HEK293 (cell line): ENCODE measurements at regions not wholly inside any gene's neighbourhood (a gene's known extent, or its start where the extent isn't known, plus 50 kb on each side); places are given as distances from the start of the nearest gene placed in this dataset.

ENCODE experiments used
- CTCF ChIA-PET: fragments of 350-600 bp; formaldehyde crosslinking; extraction: SDS; loops from one replicate; lab custom pipeline; 2021; ENCODE audit warnings: antibody characterized with exemption; lab: Yijun Ruan, JAX
- POLR2A ChIA-PET: fragments of 300-600 bp; formaldehyde crosslinking; extraction: SDS; loops from one replicate; lab custom pipeline; 2020; ENCODE audit warnings: antibody characterized with exemption, inconsistent platforms; lab: Yijun Ruan, JAX
- H3K27ac ChIP-seq: fragments of 200-500 bp; sonication (Bioruptor generic); 2 replicates; pipeline ENCODE4 v1.5.1; 2014; ENCODE audit warnings: low read depth, low read length, control low read depth, inconsistent platforms; ENCODE audit errors: extremely low read depth
- H3K36me3 ChIP-seq, 2 experiments: fragments of 200-500 bp in 1 of 2; sonication (Bioruptor generic) in 1 of 2; 1 replicate in 1 of 2; 2 replicates in 1 of 2; pipeline ENCODE4 v1.5.1; 2014 to 2017; ENCODE audit warnings: inconsistent platforms in 2 of 2, low read length in 2 of 2; ENCODE audit not compliant: control insufficient read depth in 2 of 2, insufficient read depth in 1 of 2
- H3K4me1 ChIP-seq: fragments of 200-500 bp; sonication (Bioruptor generic); 2 replicates; pipeline ENCODE4 v1.5.1; 2014; ENCODE audit warnings: mild to moderate bottlenecking, low read length, inconsistent platforms; ENCODE audit not compliant: control insufficient read depth, insufficient read depth
- H3K4me3 ChIP-seq: 2 replicates; pipeline ENCODE4 v1.5.1; 2011; ENCODE audit warnings: low read depth, mild to moderate bottlenecking, control low read depth, low read length, moderate library complexity
- H3K9me3 ChIP-seq: fragments of 200-500 bp; sonication (Bioruptor generic); 2 replicates; pipeline ENCODE4 v1.5.1; 2014; ENCODE audit warnings: low read depth, low read length, inconsistent platforms; ENCODE audit not compliant: control insufficient read depth, insufficient read depth
- EGR2 ChIP-seq: fragments of 450-650 bp; formaldehyde crosslinking; IDR thresholded peaks from 2 replicates; pipeline ENCODE4 v1.5.1; 2016; ENCODE audit warnings: low read depth, missing biosample characterization, missing genetic modification characterization
- KLF9 ChIP-seq: fragments of 450-650 bp; formaldehyde crosslinking; IDR thresholded peaks from 2 replicates; pipeline ENCODE4 v1.5.1; 2016; ENCODE audit warnings: missing biosample characterization, missing genetic modification characterization, low read depth
- WT1 ChIP-seq: fragments of 450-650 bp; formaldehyde crosslinking; IDR thresholded peaks from 2 replicates; pipeline ENCODE4 v1.5.1; 2016; ENCODE audit warnings: missing biosample characterization, missing genetic modification characterization
- ZBTB7A ChIP-seq: fragments of 450-650 bp; formaldehyde crosslinking; IDR thresholded peaks from 2 replicates; pipeline ENCODE4 v1.5.1; 2016; ENCODE audit warnings: low read depth, missing biosample characterization, missing genetic modification characterization
- ZNF114 ChIP-seq: fragments of 450-650 bp; formaldehyde crosslinking; IDR thresholded peaks from 2 replicates; pipeline ENCODE4 v1.5.0; 2017; ENCODE audit warnings: missing biosample characterization, missing genetic modification characterization
- ZNF274 ChIP-seq, 2 experiments: fragments of 200-500 bp in 1 of 2; fragments of 450-650 bp in 1 of 2; sonication (Bioruptor generic) in 1 of 2; formaldehyde crosslinking in 1 of 2; IDR thresholded peaks; 2 replicates each; pipeline versions ENCODE4 v1.5.1 to v1.6.1; 2014 to 2016; ENCODE audit warnings: borderline replicate concordance in 1 of 2, inconsistent platforms in 1 of 2, low read length in 1 of 2, missing biosample characterization in 1 of 2, missing genetic modification characterization in 1 of 2
- ZNF302 ChIP-seq: fragments of 450-650 bp; formaldehyde crosslinking; IDR thresholded peaks from 2 replicates; pipeline ENCODE4 v1.5.1; 2016; ENCODE audit warnings: missing biosample characterization, missing genetic modification characterization, low read depth
- ZNF366 ChIP-seq: fragments of 450-650 bp; formaldehyde crosslinking; conservative IDR thresholded peaks from 2 replicates; pipeline ENCODE4 v1.5.1; 2016; ENCODE audit warnings: missing biosample characterization, missing genetic modification characterization
- ZNF416 ChIP-seq: fragments of 450-650 bp; formaldehyde crosslinking; IDR thresholded peaks from 2 replicates; pipeline ENCODE4 v1.5.1; 2016; ENCODE audit warnings: missing biosample characterization, missing genetic modification characterization
- ZNF521 ChIP-seq: fragments of 450-650 bp; formaldehyde crosslinking; IDR thresholded peaks from 2 replicates; pipeline ENCODE4 v1.5.1; 2017; ENCODE audit warnings: missing biosample characterization, mild to moderate bottlenecking, missing genetic modification characterization
- ZNF621 ChIP-seq: fragments of 450-650 bp; formaldehyde crosslinking; IDR thresholded peaks from 2 replicates; pipeline ENCODE4 v1.5.1; 2017; ENCODE audit warnings: missing biosample characterization, missing genetic modification characterization
- ZNF629 ChIP-seq: fragments of 450-650 bp; formaldehyde crosslinking; IDR thresholded peaks from 2 replicates; pipeline ENCODE4 v1.5.1; 2017; ENCODE audit warnings: missing biosample characterization, missing genetic modification characterization
- ZNF645 ChIP-seq: fragments of 450-650 bp; formaldehyde crosslinking; IDR thresholded peaks from 2 replicates; pipeline ENCODE4; 2016; ENCODE audit warnings: missing biosample characterization, missing genetic modification characterization
- ZNF660 ChIP-seq: fragments of 450-650 bp; IDR thresholded peaks from 2 replicates; pipeline ENCODE4 v1.5.1; 2018; ENCODE audit warnings: missing biosample characterization, mild to moderate bottlenecking, missing genetic modification characterization
- ZNF692 ChIP-seq: fragments of 450-650 bp; formaldehyde crosslinking; IDR thresholded peaks from 2 replicates; pipeline ENCODE4 v1.5.1; 2016; ENCODE audit warnings: missing biosample characterization, missing genetic modification characterization
- TF ChIP-seq, protein P1 (sequence below): fragments of 450-650 bp; formaldehyde crosslinking; optimal IDR thresholded peaks from 2 replicates; pipeline ENCODE3; 2016; ENCODE audit warnings: missing biosample characterization, mild to moderate bottlenecking, missing genetic modification characterization
- TF ChIP-seq, protein P2 (sequence below): fragments of 450-650 bp; formaldehyde crosslinking; IDR thresholded peaks from 2 replicates; pipeline ENCODE4 v1.5.1; 2016; ENCODE audit warnings: missing biosample characterization, missing genetic modification characterization, borderline replicate concordance
- TF ChIP-seq, protein P3 (sequence below): fragments of 450-650 bp; formaldehyde crosslinking; conservative IDR thresholded peaks from 2 replicates; pipeline ENCODE4 v1.5.1; 2016; ENCODE audit warnings: low read depth, missing biosample characterization, missing genetic modification characterization

- Histone ChIP-seq H3K4me3 (no peak overlapping the region), H3K36me3 (no peaks in the 10 kb centered on the region), H3K9me3 (no peaks in the 10 kb centered on the region), H3K4me1 (no peaks in the 10 kb centered on the region), H3K27ac (no peak overlapping the region)
- TF ChIP-seq ZNF521 (no peak), ZNF366 (no peak), ZNF645 (tag by site-specific recombination) (no peak), ZNF692 (tag by site-specific recombination) (no peak), ZNF629 (no peak), EGR2 (tag by site-specific recombination) (no peak), WT1 (tag by site-specific recombination) (no peak), ZNF274 (IDR thresholded peaks at IDR 0.05; ENCODE audit: low read length) (no peak), ZNF274 (tag by site-specific recombination; IDR thresholded peaks at IDR 0.05; ENCODE audit: borderline replicate concordance) (no peak), ZNF660 (no peak), ZNF416 (no peak), ZBTB7A (tag by site-specific recombination) (no peak), ZNF302 (tag by site-specific recombination) (no peak), ZNF621 (tag by site-specific recombination) (no peak), ZNF114 (tag by site-specific recombination) (no peak), KLF9 (tag by site-specific recombination) (no peak)
- TF ChIP-seq, protein P1, sequence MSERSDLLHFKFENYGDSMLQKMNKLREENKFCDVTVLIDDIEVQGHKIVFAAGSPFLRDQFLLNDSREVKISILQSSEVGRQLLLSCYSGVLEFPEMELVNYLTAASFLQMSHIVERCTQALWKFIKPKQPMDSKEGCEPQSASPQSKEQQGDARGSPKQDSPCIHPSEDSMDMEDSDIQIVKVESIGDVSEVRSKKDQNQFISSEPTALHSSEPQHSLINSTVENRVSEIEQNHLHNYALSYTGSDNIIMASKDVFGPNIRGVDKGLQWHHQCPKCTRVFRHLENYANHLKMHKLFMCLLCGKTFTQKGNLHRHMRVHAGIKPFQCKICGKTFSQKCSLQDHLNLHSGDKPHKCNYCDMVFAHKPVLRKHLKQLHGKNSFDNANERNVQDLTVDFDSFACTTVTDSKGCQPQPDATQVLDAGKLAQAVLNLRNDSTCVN (tag by site-specific recombination), result no peak
- TF ChIP-seq, protein P2, sequence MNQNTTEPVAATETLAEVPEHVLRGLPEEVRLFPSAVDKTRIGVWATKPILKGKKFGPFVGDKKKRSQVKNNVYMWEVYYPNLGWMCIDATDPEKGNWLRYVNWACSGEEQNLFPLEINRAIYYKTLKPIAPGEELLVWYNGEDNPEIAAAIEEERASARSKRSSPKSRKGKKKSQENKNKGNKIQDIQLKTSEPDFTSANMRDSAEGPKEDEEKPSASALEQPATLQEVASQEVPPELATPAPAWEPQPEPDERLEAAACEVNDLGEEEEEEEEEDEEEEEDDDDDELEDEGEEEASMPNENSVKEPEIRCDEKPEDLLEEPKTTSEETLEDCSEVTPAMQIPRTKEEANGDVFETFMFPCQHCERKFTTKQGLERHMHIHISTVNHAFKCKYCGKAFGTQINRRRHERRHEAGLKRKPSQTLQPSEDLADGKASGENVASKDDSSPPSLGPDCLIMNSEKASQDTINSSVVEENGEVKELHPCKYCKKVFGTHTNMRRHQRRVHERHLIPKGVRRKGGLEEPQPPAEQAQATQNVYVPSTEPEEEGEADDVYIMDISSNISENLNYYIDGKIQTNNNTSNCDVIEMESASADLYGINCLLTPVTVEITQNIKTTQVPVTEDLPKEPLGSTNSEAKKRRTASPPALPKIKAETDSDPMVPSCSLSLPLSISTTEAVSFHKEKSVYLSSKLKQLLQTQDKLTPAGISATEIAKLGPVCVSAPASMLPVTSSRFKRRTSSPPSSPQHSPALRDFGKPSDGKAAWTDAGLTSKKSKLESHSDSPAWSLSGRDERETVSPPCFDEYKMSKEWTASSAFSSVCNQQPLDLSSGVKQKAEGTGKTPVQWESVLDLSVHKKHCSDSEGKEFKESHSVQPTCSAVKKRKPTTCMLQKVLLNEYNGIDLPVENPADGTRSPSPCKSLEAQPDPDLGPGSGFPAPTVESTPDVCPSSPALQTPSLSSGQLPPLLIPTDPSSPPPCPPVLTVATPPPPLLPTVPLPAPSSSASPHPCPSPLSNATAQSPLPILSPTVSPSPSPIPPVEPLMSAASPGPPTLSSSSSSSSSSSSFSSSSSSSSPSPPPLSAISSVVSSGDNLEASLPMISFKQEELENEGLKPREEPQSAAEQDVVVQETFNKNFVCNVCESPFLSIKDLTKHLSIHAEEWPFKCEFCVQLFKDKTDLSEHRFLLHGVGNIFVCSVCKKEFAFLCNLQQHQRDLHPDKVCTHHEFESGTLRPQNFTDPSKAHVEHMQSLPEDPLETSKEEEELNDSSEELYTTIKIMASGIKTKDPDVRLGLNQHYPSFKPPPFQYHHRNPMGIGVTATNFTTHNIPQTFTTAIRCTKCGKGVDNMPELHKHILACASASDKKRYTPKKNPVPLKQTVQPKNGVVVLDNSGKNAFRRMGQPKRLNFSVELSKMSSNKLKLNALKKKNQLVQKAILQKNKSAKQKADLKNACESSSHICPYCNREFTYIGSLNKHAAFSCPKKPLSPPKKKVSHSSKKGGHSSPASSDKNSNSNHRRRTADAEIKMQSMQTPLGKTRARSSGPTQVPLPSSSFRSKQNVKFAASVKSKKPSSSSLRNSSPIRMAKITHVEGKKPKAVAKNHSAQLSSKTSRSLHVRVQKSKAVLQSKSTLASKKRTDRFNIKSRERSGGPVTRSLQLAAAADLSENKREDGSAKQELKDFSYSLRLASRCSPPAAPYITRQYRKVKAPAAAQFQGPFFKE (tag by site-specific recombination), result no peak
- TF ChIP-seq, protein P3, sequence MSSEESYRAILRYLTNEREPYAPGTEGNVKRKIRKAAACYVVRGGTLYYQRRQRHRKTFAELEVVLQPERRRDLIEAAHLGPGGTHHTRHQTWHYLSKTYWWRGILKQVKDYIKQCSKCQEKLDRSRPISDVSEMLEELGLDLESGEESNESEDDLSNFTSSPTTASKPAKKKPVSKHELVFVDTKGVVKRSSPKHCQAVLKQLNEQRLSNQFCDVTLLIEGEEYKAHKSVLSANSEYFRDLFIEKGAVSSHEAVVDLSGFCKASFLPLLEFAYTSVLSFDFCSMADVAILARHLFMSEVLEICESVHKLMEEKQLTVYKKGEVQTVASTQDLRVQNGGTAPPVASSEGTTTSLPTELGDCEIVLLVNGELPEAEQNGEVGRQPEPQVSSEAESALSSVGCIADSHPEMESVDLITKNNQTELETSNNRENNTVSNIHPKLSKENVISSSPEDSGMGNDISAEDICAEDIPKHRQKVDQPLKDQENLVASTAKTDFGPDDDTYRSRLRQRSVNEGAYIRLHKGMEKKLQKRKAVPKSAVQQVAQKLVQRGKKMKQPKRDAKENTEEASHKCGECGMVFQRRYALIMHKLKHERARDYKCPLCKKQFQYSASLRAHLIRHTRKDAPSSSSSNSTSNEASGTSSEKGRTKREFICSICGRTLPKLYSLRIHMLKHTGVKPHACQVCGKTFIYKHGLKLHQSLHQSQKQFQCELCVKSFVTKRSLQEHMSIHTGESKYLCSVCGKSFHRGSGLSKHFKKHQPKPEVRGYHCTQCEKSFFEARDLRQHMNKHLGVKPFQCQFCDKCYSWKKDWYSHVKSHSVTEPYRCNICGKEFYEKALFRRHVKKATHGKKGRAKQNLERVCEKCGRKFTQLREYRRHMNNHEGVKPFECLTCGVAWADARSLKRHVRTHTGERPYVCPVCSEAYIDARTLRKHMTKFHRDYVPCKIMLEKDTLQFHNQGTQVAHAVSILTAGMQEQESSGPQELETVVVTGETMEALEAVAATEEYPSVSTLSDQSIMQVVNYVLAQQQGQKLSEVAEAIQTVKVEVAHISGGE (tag by site-specific recombination), result no peak
- CTCF ChIA-PET, result no interaction called here
- POLR2A ChIA-PET, result no interaction called here
Observed at GRCh38 chr2:41242001-41242331, 790.1 kb upstream of the SLC8A1 start.
